SH-SY5Y (cell line): ENCODE measurements at regions not wholly inside any gene's neighbourhood (a gene's known extent, or its start where the extent isn't known, plus 50 kb on each side); places are given as distances from the start of the nearest gene placed in this dataset.

Source experiments
- GATA2 ChIP-seq: IDR thresholded peaks from 2 replicates; pipeline ENCODE4 v1.6.1; 2011; ENCODE audit warnings: mild to moderate bottlenecking, low read depth, low read length
- GATA3 ChIP-seq: IDR thresholded peaks from 2 replicates; pipeline ENCODE4 v1.6.1; 2011; ENCODE audit warnings: low read depth, mild to moderate bottlenecking, low read length, moderate library complexity

- TF ChIP-seq GATA2, result no peak
- no peak for TF ChIP-seq GATA3
Observed at GRCh38 chrX:7264399-7264798, 116.4 kb upstream of the PUDP start.

GRCh38 chrX:7263961-7264360 lies 116.0 kb upstream of the PUDP start:
- TF ChIP-seq GATA3 (no peak), GATA2 (no peak)

- no peak for TF ChIP-seq GATA3
- TF ChIP-seq GATA2, result no peak
Observed at GRCh38 chrX:7263330-7263729, 115.4 kb upstream of the PUDP start.

- TF ChIP-seq GATA3 (no peak), GATA2 (no peak)
Observed at GRCh38 chrX:7262551-7262950, 114.6 kb upstream of the PUDP start.

GRCh38 chrX:7261672-7262332 lies 113.8 kb upstream of the PUDP start:
- TF ChIP-seq GATA3 (no peak), GATA2 (no peak)

- TF ChIP-seq GATA2, result no peak
- no peak for TF ChIP-seq GATA3
Observed at GRCh38 chrX:7254144-7254543, 106.2 kb upstream of the PUDP start.

GRCh38 chrX:7253565-7253964 lies 105.6 kb upstream of the PUDP start:
- TF ChIP-seq GATA3 (no peak), GATA2 (no peak)

- no peak for TF ChIP-seq GATA2
- TF ChIP-seq GATA3, result no peak
Observed at GRCh38 chrX:7252013-7252610, 104.2 kb upstream of the PUDP start.

GRCh38 chrX:7247346-7247745 lies 99.4 kb upstream of the PUDP start:
- TF ChIP-seq GATA2, result no peak
- TF ChIP-seq GATA3, result no peak

GRCh38 chrX:7244405-7244804 lies 96.5 kb upstream of the PUDP start:
- no peak for TF ChIP-seq GATA2
- no peak for TF ChIP-seq GATA3

- TF ChIP-seq GATA3 (no peak), GATA2 (no peak)
Observed at GRCh38 chrX:7242613-7243012, 94.7 kb upstream of the PUDP start.

- TF ChIP-seq GATA3 (no peak), GATA2 (no peak)
Observed at GRCh38 chrX:7240929-7241328, 93.0 kb upstream of the PUDP start.

GRCh38 chrX:7235071-7235470 lies 87.1 kb upstream of the PUDP start:
- TF ChIP-seq GATA2 (no peak), GATA3 (no peak)

GRCh38 chrX:7233580-7234406 lies 85.8 kb upstream of the PUDP start:
- TF ChIP-seq GATA2 (no peak), GATA3 (no peak)

- TF ChIP-seq GATA2, result no peak
Observed at GRCh38 chrX:7228226-7228625, 80.3 kb upstream of the PUDP start.
